ENCODE measurements at regions not wholly inside any gene's neighbourhood (a gene's known extent, or its start where the extent isn't known, plus 50 kb on each side); places are given as distances from the start of the nearest gene placed in this dataset.

GRCh38 chr4:138078751-138079520 is 163.2 kb downstream of the SLC7A11 start:
- H3K9me2 ChIP-seq = no peaks in the 10 kb centered on the region
- no peak for DNase-seq
- no peak overlapping the region for H2AFZ ChIP-seq (ENCODE audit: low read depth)
- TF ChIP-seq GABPA (IDR thresholded peaks at IDR 0.05; ENCODE audit: low read depth) = no peak
- TF ChIP-seq, protein P1, sequence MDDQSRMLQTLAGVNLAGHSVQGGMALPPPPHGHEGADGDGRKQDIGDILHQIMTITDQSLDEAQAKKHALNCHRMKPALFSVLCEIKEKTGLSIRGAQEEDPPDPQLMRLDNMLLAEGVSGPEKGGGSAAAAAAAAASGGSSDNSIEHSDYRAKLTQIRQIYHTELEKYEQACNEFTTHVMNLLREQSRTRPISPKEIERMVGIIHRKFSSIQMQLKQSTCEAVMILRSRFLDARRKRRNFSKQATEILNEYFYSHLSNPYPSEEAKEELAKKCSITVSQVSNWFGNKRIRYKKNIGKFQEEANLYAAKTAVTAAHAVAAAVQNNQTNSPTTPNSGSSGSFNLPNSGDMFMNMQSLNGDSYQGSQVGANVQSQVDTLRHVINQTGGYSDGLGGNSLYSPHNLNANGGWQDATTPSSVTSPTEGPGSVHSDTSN (IDR thresholded peaks at IDR 0.05) = no peak
- H3K4me1 ChIP-seq (ENCODE audit: control insufficient read depth in 1 of 2, insufficient read depth in 2 of 2, low read depth in 1 of 2, low read length in 1 of 2) = peaks cover 0 to 9% of the 10 kb centered on the region in 2 experiments; a peak in 1 of 4 replicates
- no peak overlapping the region for H3K27ac ChIP-seq (ENCODE audit: low read depth in 2 of 2, low read length in 1 of 2)
- no peaks in the 10 kb centered on the region for H4K20me1 ChIP-seq (ENCODE audit: insufficient read depth)
- ChIA-PET POLR2A (interaction anchor here (0.6 kb wide), 1 partner anchor 611 kb away, joined by 3 read pairs; no protein-coding TSS in a partner anchor), CTCF (interaction anchor here (0.6 to 1.3 kb wide), 4 partner anchors 11 to 1200 kb away, joined by 3 to 5 read pairs (median 4); no protein-coding TSS in a partner anchor)
- no peaks in the 10 kb centered on the region for H3K36me3 ChIP-seq (replicated peaks in 1 of 2; ENCODE audit: control insufficient read depth in 1 of 2, insufficient read depth in 2 of 2, low read length in 1 of 2)
- H3K27me3 ChIP-seq (ENCODE audit: insufficient read depth) = no peaks in the 10 kb centered on the region
- H3K9me3 ChIP-seq = no peaks in the 10 kb centered on the region
- H3K4me3 ChIP-seq (ENCODE audit: low read depth in 2 of 2, low read length in 1 of 2) = no peak overlapping the region
- no peaks in the 10 kb centered on the region for H3F3A ChIP-seq (replicated peaks; ENCODE audit: insufficient read depth)
- H3K9ac ChIP-seq = no peak overlapping the region
- WGBS (ENCODE audit: low lambda C conversion rate) = 75% methylated on average over 4 of the region's 4 CpGs
- no peaks in the 10 kb centered on the region for H3K79me2 ChIP-seq (ENCODE audit: insufficient read depth)
- H3K4me2 ChIP-seq = no peak overlapping the region

DNA sequence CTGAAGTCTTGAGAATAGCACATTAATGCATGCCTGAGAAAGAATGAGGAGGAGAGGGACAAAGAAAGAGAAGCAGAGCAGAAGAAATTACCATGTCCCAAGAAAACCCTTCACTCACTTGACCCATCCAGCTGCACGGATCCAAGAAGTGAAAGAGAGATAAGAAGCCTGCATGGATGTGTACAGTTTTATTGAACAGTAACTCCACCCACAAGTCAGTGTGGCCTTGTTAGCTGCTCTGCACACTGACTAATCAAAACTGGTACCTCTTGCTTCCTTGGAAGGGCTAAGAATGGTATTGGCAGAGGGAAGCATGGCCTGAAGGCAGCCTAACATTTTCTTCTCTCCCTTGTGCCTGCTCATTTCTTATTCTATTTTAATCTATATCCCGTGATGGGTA is 163.9 kb downstream of the SLC7A11 start:
- H3K9me3 ChIP-seq = no peaks in the 10 kb centered on the region
- H3K9me2 ChIP-seq = no peaks in the 10 kb centered on the region
- POLR2A ChIA-PET = no interaction called here
- DNase-seq = no peak
- TF ChIP-seq RFX5 (IDR thresholded peaks at IDR 0.05; ENCODE audit: low read length) = no peak
- TF ChIP-seq POLR2AphosphoS5 (IDR thresholded peaks at IDR 0.05; ENCODE audit: low read depth, low read length) = no peak
- TF ChIP-seq TEAD4 (IDR thresholded peaks at IDR 0.05; ENCODE audit: borderline replicate concordance, insufficient read depth) = no peak
- TF ChIP-seq YY1 (IDR thresholded peaks at IDR 0.05; ENCODE audit: low read depth) = no peak
- TF ChIP-seq NFIC (IDR thresholded peaks at IDR 0.05; ENCODE audit: borderline replicate concordance) = no peak
- no peak for TF ChIP-seq TAF1 (IDR thresholded peaks at IDR 0.05; ENCODE audit: borderline replicate concordance, low read depth, low read length)
- TF ChIP-seq FOSL2 (IDR thresholded peaks at IDR 0.05; ENCODE audit: borderline replicate concordance, low read depth) = no peak
- TF ChIP-seq MEF2A (IDR thresholded peaks at IDR 0.05; ENCODE audit: borderline replicate concordance, low read depth) = no peak
- TF ChIP-seq, protein P2, sequence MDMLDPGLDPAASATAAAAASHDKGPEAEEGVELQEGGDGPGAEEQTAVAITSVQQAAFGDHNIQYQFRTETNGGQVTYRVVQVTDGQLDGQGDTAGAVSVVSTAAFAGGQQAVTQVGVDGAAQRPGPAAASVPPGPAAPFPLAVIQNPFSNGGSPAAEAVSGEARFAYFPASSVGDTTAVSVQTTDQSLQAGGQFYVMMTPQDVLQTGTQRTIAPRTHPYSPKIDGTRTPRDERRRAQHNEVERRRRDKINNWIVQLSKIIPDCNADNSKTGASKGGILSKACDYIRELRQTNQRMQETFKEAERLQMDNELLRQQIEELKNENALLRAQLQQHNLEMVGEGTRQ (IDR thresholded peaks at IDR 0.05; ENCODE audit: borderline replicate concordance, low read depth, low read length) = no peak
- no peak for TF ChIP-seq RCOR1 (IDR thresholded peaks at IDR 0.05; ENCODE audit: low read length)
- H3K4me1 ChIP-seq (ENCODE audit: control insufficient read depth in 1 of 2, insufficient read depth in 2 of 2, low read depth in 1 of 2, low read length in 1 of 2) = peaks cover 0 to 9% of the 10 kb centered on the region in 2 experiments; a peak in 1 of 4 replicates
- no peak overlapping the region for H3K4me2 ChIP-seq
- no peak overlapping the region for H3K9ac ChIP-seq
- no peak overlapping the region for H2AFZ ChIP-seq (ENCODE audit: low read depth)
- H3K79me2 ChIP-seq (ENCODE audit: insufficient read depth) = no peaks in the 10 kb centered on the region
- H3K27ac ChIP-seq (ENCODE audit: low read depth in 2 of 2, low read length in 1 of 2) = no peak overlapping the region
- 86% methylated on average over 2 of the region's 2 CpGs for WGBS (ENCODE audit: low lambda C conversion rate)
- H3K27me3 ChIP-seq (ENCODE audit: insufficient read depth) = no peaks in the 10 kb centered on the region
- CTCF ChIA-PET = interaction anchor here (0.7 to 1.3 kb wide), 2 partner anchors 12 to 1200 kb away, joined by 3 to 5 read pairs; no protein-coding TSS in a partner anchor
- H3K4me3 ChIP-seq (ENCODE audit: low read depth in 2 of 2, low read length in 1 of 2) = no peak overlapping the region
- no peaks in the 10 kb centered on the region for H3F3A ChIP-seq (replicated peaks; ENCODE audit: insufficient read depth)
- no peaks in the 10 kb centered on the region for H4K20me1 ChIP-seq (ENCODE audit: insufficient read depth)
- no peaks in the 10 kb centered on the region for H3K36me3 ChIP-seq (replicated peaks in 1 of 2; ENCODE audit: control insufficient read depth in 1 of 2, insufficient read depth in 2 of 2, low read length in 1 of 2)
